Stomach (tissue), 4 donors: ENCODE measurements at regions not wholly inside any gene's neighbourhood (a gene's known extent, or its start where the extent isn't known, plus 50 kb on each side); places are given as distances from the start of the nearest gene placed in this dataset.

Experiments used
- EP300 ChIP-seq: sonication (generic); formaldehyde crosslinking; IDR thresholded peaks from one replicate; pipeline ENCODE4 v1.6.1; 2017; ENCODE audit warnings: antibody characterized with exemption
- POLR2A ChIP-seq, 4 donors: fragments of 450-650 bp; IDR thresholded peaks; one replicate each; pipeline ENCODE4 v1.6.1; 2016; ENCODE audit warnings: antibody characterized with exemption in 4 of 4, control low read depth in 2 of 4, mild to moderate bottlenecking in 1 of 4, moderate library complexity in 1 of 4
- POLR2AphosphoS5 ChIP-seq, 3 donors: sonication (generic); formaldehyde crosslinking; IDR thresholded peaks; one replicate each; pipeline ENCODE4 v1.6.1; 2016; ENCODE audit warnings: antibody characterized with exemption in 3 of 3
- TF ChIP-seq, protein P1 (sequence below), 7 experiments: fragments of 450-650 bp in 4 of 7; fragments of 200-600 bp in 3 of 7; sonication (generic) in 3 of 7; IDR thresholded peaks; one replicate each; pipeline ENCODE4 v1.5.1; 2016 to 2019; ENCODE audit warnings: antibody characterized with exemption in 7 of 7, control low read depth in 2 of 7, mild to moderate bottlenecking in 1 of 7

DNA sequence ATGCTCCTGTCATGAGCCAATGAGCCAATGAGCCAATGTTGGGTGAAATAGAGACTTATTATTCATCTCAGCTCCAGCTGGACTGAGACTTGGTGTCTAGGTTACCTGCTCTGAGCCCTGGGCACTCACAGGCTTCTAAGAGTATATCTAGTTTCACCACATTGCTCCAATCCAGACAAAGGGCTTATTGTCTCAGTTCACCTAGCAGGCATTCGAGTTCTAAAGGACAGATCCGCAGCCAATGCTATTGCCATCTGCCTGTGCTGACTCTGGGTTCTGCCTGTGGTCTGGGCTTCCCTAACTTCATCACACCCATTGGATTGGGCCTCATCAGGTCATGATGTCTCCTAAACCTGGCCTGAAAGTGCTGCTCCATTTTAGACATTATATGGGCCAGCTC, 66.1 kb upstream of the HS3ST4 start:
- TF ChIP-seq, protein P1, sequence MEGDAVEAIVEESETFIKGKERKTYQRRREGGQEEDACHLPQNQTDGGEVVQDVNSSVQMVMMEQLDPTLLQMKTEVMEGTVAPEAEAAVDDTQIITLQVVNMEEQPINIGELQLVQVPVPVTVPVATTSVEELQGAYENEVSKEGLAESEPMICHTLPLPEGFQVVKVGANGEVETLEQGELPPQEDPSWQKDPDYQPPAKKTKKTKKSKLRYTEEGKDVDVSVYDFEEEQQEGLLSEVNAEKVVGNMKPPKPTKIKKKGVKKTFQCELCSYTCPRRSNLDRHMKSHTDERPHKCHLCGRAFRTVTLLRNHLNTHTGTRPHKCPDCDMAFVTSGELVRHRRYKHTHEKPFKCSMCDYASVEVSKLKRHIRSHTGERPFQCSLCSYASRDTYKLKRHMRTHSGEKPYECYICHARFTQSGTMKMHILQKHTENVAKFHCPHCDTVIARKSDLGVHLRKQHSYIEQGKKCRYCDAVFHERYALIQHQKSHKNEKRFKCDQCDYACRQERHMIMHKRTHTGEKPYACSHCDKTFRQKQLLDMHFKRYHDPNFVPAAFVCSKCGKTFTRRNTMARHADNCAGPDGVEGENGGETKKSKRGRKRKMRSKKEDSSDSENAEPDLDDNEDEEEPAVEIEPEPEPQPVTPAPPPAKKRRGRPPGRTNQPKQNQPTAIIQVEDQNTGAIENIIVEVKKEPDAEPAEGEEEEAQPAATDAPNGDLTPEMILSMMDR (IDR thresholded peaks at IDR 0.05), result no peak
- TF ChIP-seq POLR2A (IDR thresholded peaks at IDR 0.05), result no peak
- TF ChIP-seq EP300, result no peak
- no peak for TF ChIP-seq POLR2AphosphoS5 (IDR thresholded peaks at IDR 0.05)
